IPS-NIHi7 (cell line): ENCODE measurements at regions not wholly inside any gene's neighbourhood (a gene's known extent, or its start where the extent isn't known, plus 50 kb on each side); places are given as distances from the start of the nearest gene placed in this dataset.

Source experiments
- DNase-seq: peaks from one replicate; pipeline ENCODE4 v3.0.0; 2012; ENCODE audit warnings: mixed read lengths; ENCODE audit errors: extremely low spot score

DNA sequence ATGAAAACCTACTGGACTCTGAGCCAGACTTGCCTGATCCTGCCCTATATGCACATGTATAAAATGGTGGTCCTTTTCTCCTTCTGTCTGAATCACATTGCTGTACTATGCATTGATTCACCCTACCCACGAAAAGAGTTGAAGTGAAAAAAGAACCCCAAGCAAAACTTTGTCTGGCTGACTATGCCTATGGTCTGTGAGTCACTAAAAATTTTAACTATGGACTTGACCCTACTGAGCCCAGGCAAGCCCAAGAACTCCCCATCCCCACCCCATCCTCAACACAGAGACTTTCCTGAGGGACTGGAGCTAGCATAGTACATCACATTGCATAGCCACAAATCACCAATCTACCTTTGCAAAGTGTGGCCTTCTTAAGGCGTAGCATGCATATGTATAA lies 116.6 kb upstream of the TENM3 start:
- no peak for DNase-seq

DNA sequence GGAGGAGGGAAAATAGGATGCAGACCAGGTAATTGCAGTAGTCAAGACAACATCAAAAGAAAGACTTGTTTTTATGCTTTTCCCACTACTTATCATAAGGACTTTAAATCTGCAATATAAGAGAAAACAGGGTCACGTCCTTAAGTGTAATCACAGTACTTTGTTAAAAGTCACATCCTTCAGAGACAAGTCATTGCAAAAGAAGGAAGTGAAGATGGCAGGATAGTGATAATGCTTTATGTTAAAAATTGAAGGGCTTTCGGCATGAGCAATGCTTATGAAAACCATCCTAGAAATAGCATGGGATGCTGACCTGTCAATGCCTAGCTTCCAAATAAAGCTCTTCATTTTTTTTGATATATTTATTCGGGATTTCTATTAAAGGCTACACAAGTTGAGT lies 110.2 kb upstream of the TENM3 start:
- DNase-seq: no peak

DNA sequence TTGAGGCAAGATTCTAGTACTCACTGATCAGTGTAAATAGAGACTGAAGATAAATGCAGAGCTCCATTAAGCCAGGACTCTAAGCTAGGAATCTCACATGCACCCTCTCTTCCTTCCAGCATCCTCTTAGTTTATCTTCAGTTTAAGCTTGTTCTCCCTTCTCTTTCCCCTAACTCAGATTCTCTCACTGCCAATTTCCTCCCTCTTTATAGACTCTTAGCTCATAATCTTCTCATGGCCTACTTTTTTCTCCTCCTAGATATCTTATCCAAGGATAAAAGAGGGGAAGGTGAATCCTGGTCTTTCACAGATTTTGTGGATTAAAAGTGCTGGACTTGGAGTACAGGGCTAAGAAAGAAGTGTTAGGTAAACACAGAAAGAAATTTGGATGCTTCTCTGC lies 108.9 kb upstream of the TENM3 start:
- no peak for DNase-seq

DNA sequence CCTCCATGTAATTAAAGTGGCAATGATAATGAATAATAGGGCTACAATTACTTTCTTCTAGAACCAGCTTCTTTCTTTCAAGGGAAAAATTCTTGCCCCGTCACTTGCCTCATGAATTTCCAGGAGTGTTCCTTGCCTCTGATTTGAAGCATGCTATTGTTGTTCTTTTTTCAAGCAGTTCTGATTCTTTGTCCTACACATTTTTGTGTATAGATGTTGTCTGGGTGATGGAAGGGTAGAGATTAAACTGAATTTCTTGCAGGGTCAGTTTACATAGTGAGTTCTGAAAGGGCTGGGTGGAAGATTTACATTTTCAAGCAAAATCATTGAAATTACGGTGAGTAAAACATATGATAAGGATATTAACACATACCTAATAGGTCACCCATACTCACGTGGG lies 107.0 kb upstream of the TENM3 start:
- DNase-seq: no peak

DNA sequence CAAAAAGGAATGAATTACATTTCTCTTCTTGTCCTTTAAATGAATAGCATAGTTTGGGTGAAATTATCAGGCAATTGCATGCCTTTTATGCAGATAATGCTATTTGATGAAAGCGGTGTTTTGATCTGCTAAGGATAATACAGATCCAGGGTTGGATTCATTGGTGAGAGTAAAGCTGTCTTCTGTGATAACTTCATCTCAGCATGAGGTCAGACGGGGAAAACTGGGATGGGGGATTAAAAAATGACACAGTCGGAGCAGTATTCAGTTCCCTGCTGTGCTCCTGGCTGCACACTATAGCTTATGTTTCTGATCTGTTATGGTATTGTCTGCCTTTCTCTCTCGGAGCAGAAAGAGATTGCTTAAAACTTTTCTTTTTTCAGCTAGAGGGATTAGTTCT lies 105.9 kb upstream of the TENM3 start:
- no peak for DNase-seq

DNA sequence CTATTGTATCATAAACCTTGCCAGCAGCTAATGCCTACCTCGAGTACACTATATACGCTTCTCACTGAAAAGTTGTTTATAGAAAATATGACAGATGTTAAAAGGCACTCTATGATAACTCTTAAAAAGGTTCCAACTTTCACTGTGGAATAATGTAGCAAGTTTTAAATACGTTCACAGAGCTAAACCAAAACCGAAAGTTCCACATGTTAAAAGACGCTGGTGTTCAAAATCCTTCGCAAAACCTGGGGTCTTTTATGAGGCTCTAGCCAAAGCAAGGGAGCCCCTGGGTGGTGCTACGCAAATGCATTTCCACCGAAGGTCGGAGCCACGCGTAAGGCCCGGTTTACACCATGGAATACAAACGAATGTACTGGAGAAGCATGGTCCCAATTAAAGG lies 103.7 kb upstream of the TENM3 start:
- no peak for DNase-seq

DNA sequence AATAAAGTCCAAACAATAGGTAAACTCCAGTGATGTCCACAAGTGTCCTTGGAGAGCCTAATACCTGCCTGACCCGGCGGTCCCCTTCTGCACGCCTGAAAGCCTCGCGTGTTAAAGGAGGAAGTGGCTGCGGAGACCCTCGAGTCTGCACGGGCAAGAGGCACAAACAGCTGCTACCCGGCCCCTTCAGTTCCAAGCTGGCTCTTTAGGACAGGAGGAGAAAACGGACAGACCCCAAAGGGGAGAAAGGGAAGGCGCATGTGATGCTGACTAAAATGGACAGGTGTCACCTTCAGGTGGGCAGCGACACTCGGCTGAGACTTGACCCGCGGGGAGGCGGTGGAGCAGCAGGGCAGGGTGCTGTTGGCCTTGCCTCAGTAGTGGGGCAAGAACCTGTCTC lies 102.7 kb upstream of the TENM3 start:
- no peak for DNase-seq

DNA sequence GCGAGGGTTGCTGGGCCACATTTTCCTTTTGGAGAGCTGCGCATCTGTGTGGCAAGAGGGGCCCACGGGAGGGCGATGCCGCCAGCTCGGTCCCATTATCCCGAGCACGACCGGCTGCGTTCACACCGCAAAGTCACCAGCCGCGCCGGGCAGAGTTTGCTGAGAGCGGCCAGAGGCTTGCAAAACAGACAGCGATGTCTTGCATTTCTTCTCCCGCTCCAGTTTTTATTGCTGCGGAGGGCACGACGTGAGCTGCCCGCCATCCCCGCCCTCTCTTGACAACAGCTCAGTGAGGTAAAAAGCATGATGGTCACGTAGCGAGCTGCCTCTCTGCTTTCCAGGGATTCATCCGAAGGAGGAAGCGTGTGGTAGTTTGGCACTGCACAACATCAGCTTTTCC lies 102.1 kb upstream of the TENM3 start:
- DNase-seq: no peak

DNA sequence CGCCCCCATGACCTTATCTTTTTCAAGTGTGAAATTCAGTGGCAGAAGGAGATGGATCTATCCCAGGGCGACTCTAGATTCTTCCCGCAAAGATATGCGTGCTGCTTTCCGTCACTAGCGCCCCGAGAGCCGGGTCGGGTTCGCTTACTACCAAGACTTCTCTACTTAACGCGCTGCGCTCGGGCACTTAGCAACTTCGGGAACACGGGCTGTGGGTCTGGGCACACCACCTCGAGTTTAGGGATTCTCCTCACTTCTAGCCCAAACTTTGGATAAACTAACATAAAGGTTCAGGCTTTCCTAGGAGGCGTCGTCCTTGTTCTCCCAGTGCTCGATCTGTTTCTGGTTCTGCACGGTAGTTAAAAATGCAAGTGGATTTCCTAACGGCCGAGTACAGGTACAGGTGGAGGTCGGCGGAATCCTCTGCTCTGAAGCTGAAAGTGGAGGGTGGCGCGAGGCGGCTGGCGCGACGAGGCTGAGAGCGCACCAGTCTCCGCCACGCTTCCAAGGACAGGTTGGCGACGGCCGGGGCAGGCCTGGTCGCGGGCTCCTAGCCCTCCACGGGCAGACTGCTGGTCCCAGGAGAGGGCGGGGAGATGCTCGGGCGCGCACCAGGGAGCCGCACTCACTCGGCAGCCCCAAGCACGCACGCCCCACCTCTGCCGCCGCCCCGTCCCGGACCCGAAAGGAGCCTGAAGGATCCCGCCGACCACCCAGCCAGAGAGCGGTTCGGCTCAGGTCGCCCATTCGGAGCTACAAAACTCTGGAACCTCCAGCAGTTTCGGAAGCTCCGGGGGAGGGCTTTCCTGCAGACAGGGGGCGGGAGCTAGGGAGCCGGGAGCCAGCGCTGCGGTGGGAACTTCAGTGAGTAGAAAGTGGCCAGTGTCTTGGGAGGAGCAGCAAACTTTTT lies 100.8 kb upstream of the TENM3 start:
- DNase-seq: peak; percentile 43

DNA sequence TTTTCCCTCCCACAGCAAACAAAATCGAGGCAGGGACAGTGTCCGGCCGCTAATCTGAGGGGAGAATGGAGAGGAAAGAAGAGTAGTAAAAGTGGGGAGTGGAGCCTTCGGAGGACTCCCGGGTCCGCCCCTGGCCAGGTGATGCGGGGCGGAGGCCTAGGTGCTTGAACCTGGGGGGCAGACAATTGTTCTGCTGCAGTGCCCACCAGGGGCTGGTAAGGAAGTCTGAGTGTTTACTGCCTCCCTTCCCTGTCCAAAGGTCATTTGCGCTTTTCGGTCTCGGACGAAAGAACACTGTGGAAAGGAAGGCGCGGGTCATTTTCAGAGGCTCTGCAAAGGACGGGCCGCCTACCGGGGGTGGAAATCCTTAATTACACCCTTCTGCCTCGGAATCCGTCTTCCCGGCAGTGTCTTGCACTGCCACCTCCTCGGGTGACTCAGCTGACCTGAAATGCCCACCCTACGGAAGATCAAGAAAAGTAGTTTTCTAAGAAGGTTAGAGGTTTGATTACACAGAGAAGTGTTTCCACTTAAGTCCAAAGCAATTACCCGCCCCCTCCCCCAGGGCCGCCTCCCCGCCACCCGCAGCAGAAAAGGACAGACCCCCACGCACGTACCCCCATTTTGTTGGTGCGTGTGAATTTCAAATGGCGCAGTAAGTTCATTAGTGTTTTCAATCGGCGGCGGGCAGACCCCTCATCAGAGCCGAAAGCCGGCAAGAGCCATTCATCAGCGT lies 99.9 kb upstream of the TENM3 start:
- no peak for DNase-seq

DNA sequence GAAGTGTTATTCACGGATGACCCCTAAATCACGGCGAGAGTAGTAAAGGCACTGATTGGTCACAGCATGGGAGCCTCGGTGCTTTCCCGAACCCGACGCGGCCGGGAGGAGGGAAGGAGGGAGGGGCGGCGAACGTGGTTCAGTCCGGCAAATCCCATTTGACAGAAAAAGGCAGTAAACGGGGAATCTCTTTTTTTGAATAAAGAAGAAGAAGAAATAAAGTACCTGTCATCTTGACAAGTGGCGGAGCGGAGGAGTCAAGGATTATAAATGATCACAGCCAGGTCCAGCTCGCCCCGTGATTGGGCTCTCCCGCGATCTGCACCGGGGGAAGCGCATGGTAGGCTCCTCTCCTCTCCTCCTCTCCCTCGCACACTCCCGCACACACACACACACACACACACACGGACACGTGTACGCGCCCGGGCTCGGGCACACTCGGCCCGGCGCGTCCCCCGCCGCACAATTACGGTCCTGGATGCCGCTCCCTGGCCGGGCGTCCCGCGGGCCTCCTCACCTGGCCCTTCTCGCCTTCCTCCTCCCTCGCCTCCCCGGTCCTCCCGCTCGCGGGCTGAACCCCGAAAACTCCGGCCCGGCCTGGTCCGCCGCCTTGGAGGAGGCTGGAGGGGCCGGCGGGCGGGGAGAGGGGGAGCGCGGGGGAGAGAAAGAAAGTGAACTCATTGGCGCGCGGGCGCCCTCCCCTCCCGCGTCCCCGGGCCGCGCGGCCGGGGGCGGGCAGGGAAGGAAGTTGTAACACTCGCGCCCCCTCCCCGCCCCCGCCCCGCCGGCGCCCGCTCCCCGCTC lies 99.2 kb upstream of the TENM3 start:
- peak; percentile 57 for DNase-seq

DNA sequence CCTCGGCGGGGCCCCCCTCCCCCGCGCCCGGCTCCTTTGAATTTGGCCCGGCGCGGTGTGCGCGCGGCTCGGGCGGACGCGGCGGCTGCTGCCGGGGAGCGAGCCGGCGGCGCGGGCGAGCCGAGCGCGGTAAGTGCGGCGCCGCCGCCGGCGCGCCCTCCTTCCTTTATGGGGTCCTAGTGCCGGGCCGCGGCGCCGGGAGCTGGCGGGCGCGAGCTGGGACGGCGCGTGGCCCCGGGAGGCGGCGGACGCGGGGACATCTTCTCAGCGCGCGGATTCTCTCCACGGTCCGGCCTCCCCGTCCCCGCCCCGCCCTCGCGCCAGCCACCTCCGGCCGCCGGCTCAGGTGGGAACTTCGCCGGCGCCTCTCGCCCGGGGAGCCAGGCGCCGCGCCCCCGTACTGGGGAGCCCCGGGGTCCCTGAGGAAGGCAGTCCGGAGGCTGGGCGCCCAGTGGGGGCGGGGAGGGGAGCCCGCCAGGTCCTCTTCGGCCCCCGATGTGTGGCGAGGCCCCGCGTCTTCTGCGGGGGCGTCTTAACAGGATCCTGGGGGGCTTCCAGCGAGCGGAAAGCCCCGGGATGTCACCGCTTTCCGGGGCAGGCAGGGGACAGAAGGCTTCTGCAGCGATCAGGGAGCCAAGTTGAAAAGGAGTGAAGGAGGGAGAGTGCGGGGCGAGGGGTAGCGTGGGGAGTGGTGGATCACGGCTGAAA lies 98.4 kb upstream of the TENM3 start:
- peak; percentile 60 for DNase-seq

DNA sequence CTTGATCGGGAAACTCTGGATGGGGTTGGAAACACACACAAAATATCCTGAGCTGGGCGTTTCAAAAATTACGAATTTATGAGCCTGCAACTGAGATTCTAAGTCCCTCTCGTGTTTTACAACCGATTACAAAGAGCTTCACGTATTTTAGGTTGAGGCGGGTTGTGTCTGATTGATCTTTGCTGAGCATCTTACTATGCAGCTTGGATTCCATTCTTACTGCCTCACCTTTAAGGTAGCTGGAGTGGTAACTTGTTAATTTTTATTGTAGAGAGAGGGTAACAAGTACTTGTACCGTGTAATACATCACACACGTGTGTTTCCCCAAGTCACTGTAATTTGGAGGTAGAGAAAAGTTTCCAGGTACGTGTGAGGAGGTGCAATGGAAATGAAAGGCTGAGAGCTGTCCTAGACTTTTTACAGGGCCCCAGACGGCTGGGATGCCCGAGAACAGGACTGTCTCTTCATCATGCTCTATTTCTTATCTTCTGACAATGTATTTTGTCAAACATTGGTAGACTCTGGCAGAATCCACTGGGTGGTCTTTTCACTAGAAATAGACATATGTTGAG lies 97.8 kb upstream of the TENM3 start:
- no peak for DNase-seq

DNA sequence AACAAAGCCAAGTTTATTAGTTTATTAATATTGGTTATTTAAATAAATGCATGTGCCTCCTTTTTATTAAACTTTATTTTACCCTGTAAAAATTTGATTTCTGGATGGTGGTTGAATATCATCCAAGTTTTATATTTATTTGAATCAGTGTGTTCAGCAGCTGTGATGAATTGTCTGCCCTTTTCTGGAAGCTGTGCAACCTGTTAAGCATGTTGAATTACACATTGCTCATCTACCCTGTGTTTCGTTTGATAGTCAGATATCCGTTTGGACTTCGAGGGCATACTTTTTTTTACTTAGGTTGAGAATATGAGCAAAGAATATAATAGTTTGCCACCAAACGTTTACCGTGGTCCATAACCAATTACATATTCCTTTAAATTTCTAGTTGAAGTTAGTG lies 95.8 kb upstream of the TENM3 start:
- DNase-seq: no peak

DNA sequence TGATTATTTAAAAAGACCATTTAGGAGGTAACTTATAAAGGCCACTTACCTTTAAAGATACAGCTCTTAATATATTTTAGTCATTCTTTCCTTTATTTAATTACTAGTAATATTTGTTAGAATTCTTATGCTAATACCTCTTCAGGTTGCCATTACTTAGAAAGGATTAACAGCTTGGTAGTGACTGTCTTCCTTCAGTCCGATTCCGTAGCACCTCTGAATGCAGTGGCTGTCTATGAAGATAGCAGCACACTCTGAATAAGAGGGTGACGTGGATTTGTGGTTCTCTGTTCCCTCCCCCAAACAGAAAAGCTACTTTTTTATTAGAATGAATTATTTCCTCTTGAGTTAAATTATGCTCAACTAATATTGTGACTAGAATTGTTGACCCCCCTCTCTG lies 92.6 kb upstream of the TENM3 start:
- DNase-seq: no peak

DNA sequence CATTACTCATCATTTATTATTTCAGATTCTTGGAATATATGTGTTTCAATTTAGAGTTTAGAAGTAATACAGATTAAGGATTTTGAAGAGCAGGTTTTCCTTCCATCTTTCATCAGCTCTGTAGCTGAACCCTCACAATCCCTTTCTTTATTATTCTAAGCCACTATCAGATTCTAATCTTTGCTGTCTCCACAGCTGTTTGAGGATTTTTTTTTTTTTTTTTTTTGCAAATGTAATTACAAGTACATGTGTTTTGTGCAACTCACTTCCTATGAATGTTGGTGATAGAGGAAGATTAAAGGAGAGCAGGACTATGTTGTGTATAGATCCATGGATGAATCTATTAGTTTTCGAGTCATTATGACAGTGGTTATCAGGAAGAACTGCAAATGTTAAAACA lies 87.4 kb upstream of the TENM3 start:
- DNase-seq: no peak

DNA sequence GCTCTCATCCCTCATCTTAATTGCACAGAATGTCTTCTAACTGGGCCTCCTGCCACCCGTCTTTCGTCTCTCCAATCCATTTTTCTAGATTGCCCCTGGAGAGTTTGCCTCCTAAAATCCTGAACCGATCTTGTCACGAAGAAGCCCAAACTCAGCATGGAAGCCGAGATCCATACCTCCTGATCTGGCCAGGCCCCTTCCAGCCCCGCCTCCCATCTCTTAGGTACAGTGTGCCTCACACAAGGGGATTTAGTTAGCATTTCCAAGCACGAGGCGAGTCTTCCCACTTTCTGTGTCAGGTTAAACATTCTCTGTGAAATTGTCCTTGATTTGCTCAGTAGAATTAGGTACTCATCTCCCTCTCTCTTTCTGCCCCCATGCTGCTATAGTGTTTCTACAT lies 80.0 kb upstream of the TENM3 start:
- DNase-seq: no peak

DNA sequence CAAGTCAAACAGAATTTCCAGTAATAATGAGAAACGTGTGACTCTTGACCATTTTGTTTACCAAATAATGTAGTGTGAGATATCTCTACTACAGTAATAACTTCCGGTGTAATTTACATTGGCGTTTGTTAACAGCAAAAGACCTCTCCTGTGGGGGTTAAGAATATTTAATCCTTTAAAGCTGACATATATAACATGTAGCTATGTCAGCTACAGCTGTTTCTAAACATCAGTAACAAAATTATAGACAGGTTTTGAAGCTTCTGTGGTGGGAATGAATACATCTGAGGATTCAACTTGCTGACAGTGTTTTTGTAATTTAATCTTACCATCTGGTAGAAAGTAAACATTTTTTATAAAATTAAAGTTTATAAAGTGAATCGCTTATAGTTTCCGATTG lies 73.6 kb upstream of the TENM3 start:
- no peak for DNase-seq

DNA sequence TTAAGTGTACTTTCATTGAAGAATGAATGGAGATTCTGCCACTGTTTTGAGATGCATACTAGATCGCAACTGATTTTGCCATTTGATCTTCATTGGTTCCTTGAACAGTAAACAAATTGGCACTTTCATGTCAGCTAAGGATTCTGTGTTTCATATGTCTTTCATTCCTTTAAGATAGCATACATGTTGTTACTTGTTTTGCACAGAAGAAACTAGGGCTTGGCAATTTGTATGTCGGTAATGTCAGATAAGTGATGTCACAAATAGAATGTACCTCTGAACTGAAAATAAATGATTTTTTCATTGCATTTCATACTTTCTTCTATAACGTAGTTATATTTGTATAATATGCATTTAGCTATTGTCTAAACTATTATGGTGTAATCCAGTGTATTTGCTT lies 73.2 kb upstream of the TENM3 start:
- no peak for DNase-seq

DNA sequence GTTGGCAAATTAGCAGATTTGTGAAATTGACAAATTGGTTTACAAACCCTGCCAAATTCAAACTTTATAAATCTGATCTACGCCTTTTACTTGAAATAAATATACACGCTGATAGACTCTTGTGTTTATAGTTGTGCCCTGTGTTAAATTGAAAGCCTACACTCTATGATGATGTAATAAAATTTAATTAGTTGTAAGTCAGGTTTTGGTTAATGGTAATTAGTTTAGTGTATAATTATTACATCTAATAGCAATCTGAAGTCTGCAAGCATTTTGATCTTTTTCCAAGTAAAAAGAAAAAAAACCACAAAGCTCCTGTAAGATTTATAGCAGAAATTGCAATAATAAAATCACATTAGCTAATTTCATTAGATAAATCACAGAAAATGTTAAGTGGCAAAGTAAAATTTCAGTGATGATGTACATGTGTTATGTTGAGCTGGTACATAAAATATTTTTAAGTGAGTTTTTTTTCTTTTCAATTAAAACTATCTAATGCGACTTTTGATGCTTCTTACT lies 72.7 kb upstream of the TENM3 start:
- no peak for DNase-seq

DNA sequence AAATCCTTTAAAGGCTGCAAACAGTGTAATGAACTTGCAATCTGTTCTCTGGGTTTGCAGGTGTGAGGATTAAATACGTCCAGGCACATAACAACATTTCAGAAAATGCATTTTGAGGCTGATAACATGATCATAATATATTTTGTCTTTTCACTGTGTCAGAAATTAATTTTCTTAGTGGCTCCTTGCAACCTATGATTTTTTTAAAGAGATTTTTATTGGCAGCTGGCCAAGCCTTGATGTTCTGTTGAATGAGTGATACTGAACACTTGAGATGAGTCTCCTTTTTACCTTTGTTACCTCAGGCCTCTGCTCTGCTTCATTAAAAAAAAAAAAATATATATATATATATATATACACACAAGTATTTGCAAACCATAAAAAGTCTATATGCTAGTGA lies 68.2 kb upstream of the TENM3 start:
- no peak for DNase-seq
